Right lobe of liver (tissue), 6 donors: ENCODE measurements at regions not wholly inside any gene's neighbourhood (a gene's known extent, or its start where the extent isn't known, plus 50 kb on each side); places are given as distances from the start of the nearest gene placed in this dataset.

Source experiments
- ATAC-seq, 4 donors: fragments of 200-7000 bp; cut with Tn5 transposase; one replicate each; pipeline ENCODE4 v1.9.1; 2020; ENCODE audit warnings: mild to moderate bottlenecking in 4 of 4, moderate library complexity in 4 of 4
- DNase-seq, 3 donors: peaks; one replicate each; pipeline ENCODE4 v3.0.0-alpha.2; 2020
- H3K27ac ChIP-seq, 3 donors: fragments of 200-600 bp; one replicate each; pipeline ENCODE4 v1.8.0; 2022
- H3K27me3 ChIP-seq, 2 donors: fragments of 200-600 bp; one replicate each; pipeline ENCODE4 v1.8.0; 2022
- H3K36me3 ChIP-seq, 4 donors: fragments of 200-600 bp; sonication (generic) in 1 of 4; one replicate each; pipeline versions ENCODE4 v1.5.1 to v1.8.0; 2017 to 2022; ENCODE audit warnings: control low read depth in 1 of 4
- H3K4me1 ChIP-seq, 4 donors: fragments of 200-600 bp; sonication (generic) in 1 of 4; one replicate each; pipeline versions ENCODE4 v1.5.1 to v1.8.0; 2017 to 2022; ENCODE audit warnings: control low read depth in 1 of 4
- H3K4me3 ChIP-seq, 3 donors: fragments of 200-600 bp; one replicate each; pipeline ENCODE4 v1.8.0; 2022
- H3K9me3 ChIP-seq, 4 donors: fragments of 200-600 bp; sonication (generic) in 1 of 4; one replicate each; pipeline versions ENCODE4 v1.5.1 to v1.8.0; 2017 to 2022; ENCODE audit warnings: control low read depth in 1 of 4
- POLR2A ChIP-seq: fragments of 450-650 bp; IDR thresholded peaks from one replicate; pipeline ENCODE4 v1.6.1; 2017; ENCODE audit warnings: antibody characterized with exemption, mild to moderate bottlenecking
- WGBS: methylation state at CpG from one replicate; pipeline ENCODE4 v1.1.6; 2018; ENCODE audit warnings: low coverage, low lambda C conversion rate; ENCODE audit not compliant: insufficient coverage; ENCODE audit errors: missing lambda C conversion rate; 5-methylcytosine and 5-hydroxymethylcytosine counted together
- intact Hi-C, 2 donors: fragments of 100-400 bp; cut with DNase I; formaldehyde crosslinking; loops; one replicate each; pipeline versions ENCODE4 v1.11.2 to v1.14.1; 2022
- TF ChIP-seq, protein P1 (sequence below), 4 donors: fragments of 200-600 bp in 3 of 4; fragments of 450-650 bp in 1 of 4; IDR thresholded peaks; one replicate each; pipeline versions ENCODE4 v1.5.1 to v1.8.0; 2016 to 2022; ENCODE audit warnings: antibody characterized with exemption in 4 of 4, mild to moderate bottlenecking in 2 of 4
- donor health status: DM: no; HTN: yes; CAD: no.
- donor health status: DM: no; HTN: no; CAD: no.
- donor health status: DM: no; HTN: no; CAD: no.
- donor health status: DM: no; HTN: yes; CAD: no.
- donor health status: DM: no; HTN: yes; CAD: no.

DNA sequence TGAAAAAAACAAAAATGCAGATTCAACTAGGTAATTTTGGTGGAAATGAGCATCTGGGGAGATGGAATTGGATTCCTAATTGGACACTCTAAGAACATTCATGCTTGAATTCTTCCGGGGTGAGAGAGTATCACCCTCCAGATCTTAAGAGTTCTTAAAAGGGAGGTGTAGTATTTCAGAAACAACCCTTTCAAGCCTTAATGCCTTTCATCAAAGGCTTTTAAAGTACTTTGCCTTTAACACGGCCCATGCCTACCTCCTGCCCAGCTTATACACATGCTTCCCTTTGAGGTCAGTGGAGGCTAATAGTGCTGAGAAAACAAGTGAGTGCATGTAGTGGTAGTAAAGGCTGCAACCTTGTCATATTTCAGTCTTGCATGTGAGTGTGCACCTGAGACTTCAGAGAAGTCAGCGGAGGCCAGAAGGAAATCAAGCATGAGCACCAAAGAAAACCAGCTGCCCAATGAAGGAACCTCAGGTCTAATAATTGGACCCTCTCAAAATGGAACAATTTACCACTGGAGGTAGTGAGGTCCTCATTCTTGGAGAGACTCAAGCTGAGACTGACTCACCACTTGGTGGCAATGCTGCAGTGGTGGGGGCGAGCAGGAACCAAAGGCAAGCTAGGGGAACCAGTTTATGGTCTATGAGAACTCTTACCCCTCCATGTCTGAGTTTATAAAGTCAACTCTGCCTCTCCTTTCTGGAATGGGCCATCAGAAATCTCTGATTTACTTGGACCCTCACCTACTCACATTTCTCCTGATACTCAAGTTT, 98.4 kb upstream of the GDNF start:
- TF ChIP-seq, protein P1, sequence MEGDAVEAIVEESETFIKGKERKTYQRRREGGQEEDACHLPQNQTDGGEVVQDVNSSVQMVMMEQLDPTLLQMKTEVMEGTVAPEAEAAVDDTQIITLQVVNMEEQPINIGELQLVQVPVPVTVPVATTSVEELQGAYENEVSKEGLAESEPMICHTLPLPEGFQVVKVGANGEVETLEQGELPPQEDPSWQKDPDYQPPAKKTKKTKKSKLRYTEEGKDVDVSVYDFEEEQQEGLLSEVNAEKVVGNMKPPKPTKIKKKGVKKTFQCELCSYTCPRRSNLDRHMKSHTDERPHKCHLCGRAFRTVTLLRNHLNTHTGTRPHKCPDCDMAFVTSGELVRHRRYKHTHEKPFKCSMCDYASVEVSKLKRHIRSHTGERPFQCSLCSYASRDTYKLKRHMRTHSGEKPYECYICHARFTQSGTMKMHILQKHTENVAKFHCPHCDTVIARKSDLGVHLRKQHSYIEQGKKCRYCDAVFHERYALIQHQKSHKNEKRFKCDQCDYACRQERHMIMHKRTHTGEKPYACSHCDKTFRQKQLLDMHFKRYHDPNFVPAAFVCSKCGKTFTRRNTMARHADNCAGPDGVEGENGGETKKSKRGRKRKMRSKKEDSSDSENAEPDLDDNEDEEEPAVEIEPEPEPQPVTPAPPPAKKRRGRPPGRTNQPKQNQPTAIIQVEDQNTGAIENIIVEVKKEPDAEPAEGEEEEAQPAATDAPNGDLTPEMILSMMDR (IDR thresholded peaks at IDR 0.05), result no peak
- Histone ChIP-seq H3K27ac (no peak overlapping the region), H3K4me1 (no peaks in the 10 kb centered on the region), H3K27me3 (no peaks in the 10 kb centered on the region), H3K36me3 (no peaks in the 10 kb centered on the region), H3K4me3 (no peak overlapping the region), H3K9me3 (no peaks in the 10 kb centered on the region)
- WGBS, result 62% methylated on average over 4 of the region's 4 CpGs
- ATAC-seq (no peak), DNase-seq (no peak)
- intact Hi-C loops, result no loop called here

GRCh38 chr5:37936091-37936490, 96.2 kb upstream of the GDNF start:
- H3K27ac ChIP-seq, result no peak overlapping the region
- H3K4me1 ChIP-seq, result no peaks in the 10 kb centered on the region
- DNase-seq, result no peak
- intact Hi-C loops, result no loop called here
- WGBS, result 53% methylated on average over 5 of the region's 5 CpGs
- ATAC-seq, result no peak
- no peaks in the 10 kb centered on the region for H3K27me3 ChIP-seq
- H3K4me3 ChIP-seq, result no peak overlapping the region
- no peaks in the 10 kb centered on the region for H3K36me3 ChIP-seq
- H3K9me3 ChIP-seq, result no peaks in the 10 kb centered on the region
- TF ChIP-seq POLR2A, result no peak
- TF ChIP-seq, protein P1 (IDR thresholded peaks at IDR 0.05), result no peak

GRCh38 chr5:37933576-37933975, 93.7 kb upstream of the GDNF start:
- 74% methylated on average over 7 of the region's 7 CpGs for WGBS
- no peaks in the 10 kb centered on the region for H3K9me3 ChIP-seq
- no peak for DNase-seq
- intact Hi-C loops, result no loop called here
- no peaks in the 10 kb centered on the region for H3K4me1 ChIP-seq
- no peaks in the 10 kb centered on the region for H3K27me3 ChIP-seq
- no peak overlapping the region for H3K4me3 ChIP-seq
- TF ChIP-seq POLR2A, result no peak
- TF ChIP-seq, protein P1 (IDR thresholded peaks at IDR 0.05), result no peak
- ATAC-seq, result no peak
- no peak overlapping the region for H3K27ac ChIP-seq
- no peaks in the 10 kb centered on the region for H3K36me3 ChIP-seq

- no peaks in the 10 kb centered on the region for H3K4me1 ChIP-seq
- WGBS, result 55% methylated on average over 3 of the region's 3 CpGs
- no peak overlapping the region for H3K4me3 ChIP-seq
- H3K9me3 ChIP-seq, result no peaks in the 10 kb centered on the region
- no peak overlapping the region for H3K27ac ChIP-seq
- intact Hi-C loops, result no loop called here
- ATAC-seq, result no peak
- TF ChIP-seq POLR2A, result no peak
- TF ChIP-seq, protein P1 (IDR thresholded peaks at IDR 0.05), result no peak
- no peaks in the 10 kb centered on the region for H3K36me3 ChIP-seq
- no peaks in the 10 kb centered on the region for H3K27me3 ChIP-seq
- DNase-seq, result no peak
Observed at GRCh38 chr5:37932450-37932849, 92.6 kb upstream of the GDNF start.
